Esophagus squamous epithelium (tissue), 4 donors: ENCODE measurements at regions not wholly inside any gene's neighbourhood (a gene's known extent, or its start where the extent isn't known, plus 50 kb on each side); places are given as distances from the start of the nearest gene placed in this dataset.

ENCODE experiments used
- CTCF ChIP-seq, 6 experiments: fragments of 450-650 bp in 4 of 6; fragments of 200-600 bp in 2 of 6; sonication (generic) in 2 of 6; IDR thresholded peaks; one replicate each; pipeline ENCODE4 v1.5.1; 2016 to 2019; ENCODE audit warnings: antibody characterized with exemption in 6 of 6, mild to moderate bottlenecking in 4 of 6, moderate library complexity in 4 of 6
- POLR2A ChIP-seq, 4 donors: fragments of 450-650 bp; IDR thresholded peaks; one replicate each; pipeline ENCODE4 v1.6.1; 2017; ENCODE audit warnings: antibody characterized with exemption in 4 of 4, mild to moderate bottlenecking in 4 of 4, moderate library complexity in 3 of 4

GRCh38 chr2:198268519-198268918 lies 464.1 kb downstream of the PLCL1 start:
- TF ChIP-seq CTCF (IDR thresholded peaks at IDR 0.05) (no peak), POLR2A (IDR thresholded peaks at IDR 0.05) (no peak)
